GM23338 (cell line): ENCODE measurements at regions not wholly inside any gene's neighbourhood (a gene's known extent, or its start where the extent isn't known, plus 50 kb on each side); places are given as distances from the start of the nearest gene placed in this dataset.

Experiments
- ATAC-seq: fragments of 200-7000 bp; cut with Tn5 transposase; 3 replicates; pipeline ENCODE4 v1.9.1; 2020
- DNase-seq: peaks from one replicate; pipeline ENCODE4 v3.0.0-alpha.2; 2015; ENCODE audit warnings: low spot score
- H2AFZ ChIP-seq: fragments of 200-600 bp; sonication (generic); 2 replicates; pipeline ENCODE4 v1.8.0; 2016; ENCODE audit warnings: antibody characterized with exemption, mild to moderate bottlenecking, moderate library complexity
- H3F3A ChIP-seq: fragments of 200-600 bp; sonication (generic); replicated peaks from 2 replicates; pipeline ENCODE4 v1.8.0; 2017; ENCODE audit warnings: antibody characterized with exemption, mixed run types, low read depth
- H3K27ac ChIP-seq: fragments of 200-600 bp; sonication (generic); 2 replicates; pipeline ENCODE4 v1.6.1; 2016; ENCODE audit warnings: low read depth
- H3K27me3 ChIP-seq: fragments of 200-600 bp; sonication (generic); 2 replicates; pipeline ENCODE4 v1.8.0; 2016; ENCODE audit warnings: mild to moderate bottlenecking, mixed run types, moderate library complexity; ENCODE audit not compliant: insufficient read depth
- H3K36me3 ChIP-seq: fragments of 200-600 bp; sonication (generic); 2 replicates; pipeline ENCODE4 v1.8.0; 2016; ENCODE audit warnings: mild to moderate bottlenecking; ENCODE audit not compliant: insufficient read depth
- H3K4me1 ChIP-seq: fragments of 200-600 bp; sonication (generic); 2 replicates; pipeline ENCODE4 v1.8.0; 2016; ENCODE audit warnings: mild to moderate bottlenecking, moderate library complexity; ENCODE audit not compliant: insufficient read depth
- H3K4me2 ChIP-seq: fragments of 200-600 bp; sonication (generic); 2 replicates; pipeline ENCODE4 v1.7.1; 2017; ENCODE audit warnings: mixed run types
- H3K4me3 ChIP-seq: fragments of 200-600 bp; sonication (generic); 2 replicates; pipeline ENCODE4 v1.6.1; 2016; ENCODE audit warnings: mixed run types
- H3K79me2 ChIP-seq: fragments of 200-600 bp; sonication (generic); replicated peaks from 2 replicates; pipeline ENCODE4 v1.8.0; 2017; ENCODE audit warnings: mild to moderate bottlenecking; ENCODE audit not compliant: insufficient read depth
- H3K9me2 ChIP-seq: fragments of 200-600 bp; sonication (generic); 2 replicates; pipeline ENCODE4 v1.8.0; 2017; ENCODE audit not compliant: insufficient read depth
- H4K20me1 ChIP-seq: fragments of 200-600 bp; sonication (generic); replicated peaks from 2 replicates; pipeline ENCODE4 v1.8.0; 2017; ENCODE audit warnings: mild to moderate bottlenecking; ENCODE audit not compliant: insufficient read depth
- H3K27ac Mint-ChIP-seq: 2 replicates; pipeline ENCODE4 v1.8.0; 2020; ENCODE audit warnings: inconsistent platforms, mild to moderate bottlenecking, moderate library complexity, mixed read lengths
- H3K27me3 Mint-ChIP-seq: 3 replicates; pipeline ENCODE4 v1.8.0; 2022; ENCODE audit warnings: low read depth, mild to moderate bottlenecking, moderate library complexity, mixed read lengths, inconsistent platforms; ENCODE audit not compliant: insufficient read depth, poor library complexity
- H3K36me3 Mint-ChIP-seq: 3 replicates; pipeline ENCODE4 v1.8.0; 2021; ENCODE audit warnings: low read depth, mild to moderate bottlenecking, inconsistent platforms, moderate library complexity, mixed read lengths
- H3K4me1 Mint-ChIP-seq: 3 replicates; pipeline ENCODE4 v1.8.0; 2020; ENCODE audit warnings: mild to moderate bottlenecking, inconsistent platforms, mixed read lengths
- H3K4me3 Mint-ChIP-seq: 3 replicates; pipeline ENCODE4 v1.8.0; 2021; ENCODE audit warnings: moderate library complexity, mild to moderate bottlenecking, inconsistent platforms, mixed read lengths
- H3K9me3 Mint-ChIP-seq: 3 replicates; pipeline ENCODE4 v1.8.0; 2020; ENCODE audit warnings: moderate library complexity, mild to moderate bottlenecking, inconsistent platforms, mixed read lengths
- CREB1 ChIP-seq: fragments of 250-450 bp; sonication (Bioruptor Pico); IDR thresholded peaks from 2 replicates; pipeline ENCODE4 v1.5.0; 2020; ENCODE audit warnings: low read depth, mild to moderate bottlenecking, moderate library complexity
- EZH2phosphoT487 ChIP-seq: fragments of 200-600 bp; sonication (generic); IDR thresholded peaks from one replicate; pipeline ENCODE4 v1.8.1; 2018; ENCODE audit warnings: antibody characterized with exemption; ENCODE audit not compliant: unreplicated experiment
- JUNB ChIP-seq: IDR thresholded peaks from one replicate; pipeline ENCODE4 v1.6.1; 2016; ENCODE audit warnings: antibody characterized with exemption; ENCODE audit not compliant: unreplicated experiment
- NANOG ChIP-seq: IDR thresholded peaks from 2 replicates; pipeline ENCODE4 v1.6.1; 2016; ENCODE audit warnings: antibody characterized with exemption, borderline replicate concordance
- ZNF114 ChIP-seq: fragments of 250-450 bp; sonication (Bioruptor Pico); IDR thresholded peaks from 2 replicates; pipeline ENCODE4 v1.5.0; 2020; ENCODE audit warnings: mild to moderate bottlenecking, moderate library complexity
- ZNF331 ChIP-seq: fragments of 250-450 bp; sonication (Bioruptor Pico); IDR thresholded peaks from 2 replicates; pipeline ENCODE4 v1.5.0; 2020; ENCODE audit warnings: low read depth, mild to moderate bottlenecking, moderate library complexity
- TF ChIP-seq, protein P1 (sequence below): IDR thresholded peaks from one replicate; pipeline ENCODE4 v1.6.1; 2018; ENCODE audit warnings: antibody characterized with exemption; ENCODE audit not compliant: unreplicated experiment
- TF ChIP-seq, protein P2 (sequence below), 2 experiments: fragments of 200-600 bp in 1 of 2; sonication (generic) in 1 of 2; conservative IDR thresholded peaks; 2 replicates each; pipeline versions ENCODE4 v1.5.1 to v1.6.1; 2016 to 2017; ENCODE audit warnings: antibody characterized with exemption in 2 of 2, low read depth in 2 of 2, mild to moderate bottlenecking in 2 of 2, moderate library complexity in 1 of 2

DNA sequence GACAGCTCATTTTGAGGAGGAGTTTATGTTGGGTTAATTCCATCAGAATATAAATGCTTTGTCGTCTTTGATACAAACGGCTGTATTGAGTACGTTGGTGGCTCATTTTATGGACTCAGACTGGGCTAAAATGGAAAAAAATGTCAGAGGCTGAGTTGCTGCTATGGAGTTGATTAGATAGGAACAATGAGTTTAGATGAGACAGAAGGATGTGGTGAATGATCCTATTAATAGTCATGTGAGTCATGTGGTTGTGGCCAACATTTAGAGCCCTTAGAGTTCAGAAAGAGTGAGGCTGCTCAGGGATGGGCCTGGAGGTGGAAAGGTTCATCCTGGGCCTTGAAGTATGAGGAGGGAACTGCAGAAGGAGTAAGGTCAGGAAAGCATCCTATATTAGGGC lies 434.2 kb downstream of the MEIS1 start (continued):
- TF ChIP-seq, protein P1, sequence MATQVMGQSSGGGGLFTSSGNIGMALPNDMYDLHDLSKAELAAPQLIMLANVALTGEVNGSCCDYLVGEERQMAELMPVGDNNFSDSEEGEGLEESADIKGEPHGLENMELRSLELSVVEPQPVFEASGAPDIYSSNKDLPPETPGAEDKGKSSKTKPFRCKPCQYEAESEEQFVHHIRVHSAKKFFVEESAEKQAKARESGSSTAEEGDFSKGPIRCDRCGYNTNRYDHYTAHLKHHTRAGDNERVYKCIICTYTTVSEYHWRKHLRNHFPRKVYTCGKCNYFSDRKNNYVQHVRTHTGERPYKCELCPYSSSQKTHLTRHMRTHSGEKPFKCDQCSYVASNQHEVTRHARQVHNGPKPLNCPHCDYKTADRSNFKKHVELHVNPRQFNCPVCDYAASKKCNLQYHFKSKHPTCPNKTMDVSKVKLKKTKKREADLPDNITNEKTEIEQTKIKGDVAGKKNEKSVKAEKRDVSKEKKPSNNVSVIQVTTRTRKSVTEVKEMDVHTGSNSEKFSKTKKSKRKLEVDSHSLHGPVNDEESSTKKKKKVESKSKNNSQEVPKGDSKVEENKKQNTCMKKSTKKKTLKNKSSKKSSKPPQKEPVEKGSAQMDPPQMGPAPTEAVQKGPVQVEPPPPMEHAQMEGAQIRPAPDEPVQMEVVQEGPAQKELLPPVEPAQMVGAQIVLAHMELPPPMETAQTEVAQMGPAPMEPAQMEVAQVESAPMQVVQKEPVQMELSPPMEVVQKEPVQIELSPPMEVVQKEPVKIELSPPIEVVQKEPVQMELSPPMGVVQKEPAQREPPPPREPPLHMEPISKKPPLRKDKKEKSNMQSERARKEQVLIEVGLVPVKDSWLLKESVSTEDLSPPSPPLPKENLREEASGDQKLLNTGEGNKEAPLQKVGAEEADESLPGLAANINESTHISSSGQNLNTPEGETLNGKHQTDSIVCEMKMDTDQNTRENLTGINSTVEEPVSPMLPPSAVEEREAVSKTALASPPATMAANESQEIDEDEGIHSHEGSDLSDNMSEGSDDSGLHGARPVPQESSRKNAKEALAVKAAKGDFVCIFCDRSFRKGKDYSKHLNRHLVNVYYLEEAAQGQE, result no peak
- TF ChIP-seq, protein P2, sequence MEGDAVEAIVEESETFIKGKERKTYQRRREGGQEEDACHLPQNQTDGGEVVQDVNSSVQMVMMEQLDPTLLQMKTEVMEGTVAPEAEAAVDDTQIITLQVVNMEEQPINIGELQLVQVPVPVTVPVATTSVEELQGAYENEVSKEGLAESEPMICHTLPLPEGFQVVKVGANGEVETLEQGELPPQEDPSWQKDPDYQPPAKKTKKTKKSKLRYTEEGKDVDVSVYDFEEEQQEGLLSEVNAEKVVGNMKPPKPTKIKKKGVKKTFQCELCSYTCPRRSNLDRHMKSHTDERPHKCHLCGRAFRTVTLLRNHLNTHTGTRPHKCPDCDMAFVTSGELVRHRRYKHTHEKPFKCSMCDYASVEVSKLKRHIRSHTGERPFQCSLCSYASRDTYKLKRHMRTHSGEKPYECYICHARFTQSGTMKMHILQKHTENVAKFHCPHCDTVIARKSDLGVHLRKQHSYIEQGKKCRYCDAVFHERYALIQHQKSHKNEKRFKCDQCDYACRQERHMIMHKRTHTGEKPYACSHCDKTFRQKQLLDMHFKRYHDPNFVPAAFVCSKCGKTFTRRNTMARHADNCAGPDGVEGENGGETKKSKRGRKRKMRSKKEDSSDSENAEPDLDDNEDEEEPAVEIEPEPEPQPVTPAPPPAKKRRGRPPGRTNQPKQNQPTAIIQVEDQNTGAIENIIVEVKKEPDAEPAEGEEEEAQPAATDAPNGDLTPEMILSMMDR (conservative IDR thresholded peaks at IDR 0.05; ENCODE audit: low read depth in 2 of 2), result no peak

DNA sequence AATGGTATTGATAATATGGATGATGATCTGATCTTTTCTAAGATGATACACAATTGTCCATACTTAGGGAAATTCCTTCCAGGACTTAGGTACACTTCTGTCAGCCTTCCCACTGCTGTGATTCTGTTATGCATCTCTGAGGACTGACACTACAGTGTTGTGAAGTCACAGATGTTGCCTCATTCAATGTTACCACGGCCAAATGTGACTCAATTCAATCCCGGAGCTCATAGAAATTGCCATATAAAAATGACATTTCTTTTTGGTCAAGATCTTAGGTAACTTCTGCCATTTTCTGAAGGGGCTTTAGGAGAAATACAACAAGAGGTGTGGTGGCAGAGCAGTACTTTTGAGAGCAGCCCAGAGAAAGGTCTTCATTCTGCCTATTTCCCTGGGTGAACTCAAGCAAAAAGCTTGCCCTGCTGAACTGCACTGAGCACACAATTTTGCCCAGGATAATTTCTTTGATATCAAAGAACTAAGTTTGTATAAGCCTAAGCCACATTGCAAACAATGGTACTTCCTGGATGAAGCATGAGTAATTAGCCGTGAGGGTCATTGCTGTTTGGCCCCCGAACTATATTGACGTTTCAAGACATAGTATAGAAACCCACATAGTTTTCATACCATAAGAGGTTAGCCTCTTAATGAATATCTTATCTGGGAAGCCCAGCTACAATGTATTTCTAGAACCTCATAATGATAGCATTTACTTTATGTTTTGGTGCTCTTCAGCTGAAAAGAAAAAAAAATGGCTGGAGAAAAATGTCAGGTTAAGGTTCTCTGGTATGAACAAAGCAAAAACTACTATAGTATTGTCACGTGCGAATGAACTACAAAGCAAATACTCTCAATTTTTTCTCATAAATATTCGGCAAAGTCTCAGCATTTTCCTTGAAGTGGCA lies 437.4 kb downstream of the MEIS1 start:
- no peaks in the 10 kb centered on the region for H3K36me3 ChIP-seq
- Mint-ChIP-seq H3K4me1 (no peaks in the 10 kb centered on the region), H3K36me3 (no peaks in the 10 kb centered on the region), H3K9me3 (no peaks in the 10 kb centered on the region), H3K27ac (no peak overlapping the region), H3K4me3 (no peak overlapping the region), H3K27me3 (no peaks in the 10 kb centered on the region)
- no peaks in the 10 kb centered on the region for H4K20me1 ChIP-seq
- DNase-seq, result no peak
- H3K27me3 ChIP-seq, result no peaks in the 10 kb centered on the region
- TF ChIP-seq EZH2phosphoT487, result no peak
- no peaks in the 10 kb centered on the region for H3F3A ChIP-seq
- no peak overlapping the region for H3K4me3 ChIP-seq
- no peak overlapping the region for H3K4me2 ChIP-seq
- H3K4me1 ChIP-seq, result no peaks in the 10 kb centered on the region
- H3K9me2 ChIP-seq, result no peaks in the 10 kb centered on the region
- no peak for ATAC-seq
- no peak overlapping the region for H3K27ac ChIP-seq
- H2AFZ ChIP-seq, result 0 out of 2 replicates have a peak overlapping the region, but pooled peaks have one; percentile 19
- H3K79me2 ChIP-seq, result no peaks in the 10 kb centered on the region

DNA sequence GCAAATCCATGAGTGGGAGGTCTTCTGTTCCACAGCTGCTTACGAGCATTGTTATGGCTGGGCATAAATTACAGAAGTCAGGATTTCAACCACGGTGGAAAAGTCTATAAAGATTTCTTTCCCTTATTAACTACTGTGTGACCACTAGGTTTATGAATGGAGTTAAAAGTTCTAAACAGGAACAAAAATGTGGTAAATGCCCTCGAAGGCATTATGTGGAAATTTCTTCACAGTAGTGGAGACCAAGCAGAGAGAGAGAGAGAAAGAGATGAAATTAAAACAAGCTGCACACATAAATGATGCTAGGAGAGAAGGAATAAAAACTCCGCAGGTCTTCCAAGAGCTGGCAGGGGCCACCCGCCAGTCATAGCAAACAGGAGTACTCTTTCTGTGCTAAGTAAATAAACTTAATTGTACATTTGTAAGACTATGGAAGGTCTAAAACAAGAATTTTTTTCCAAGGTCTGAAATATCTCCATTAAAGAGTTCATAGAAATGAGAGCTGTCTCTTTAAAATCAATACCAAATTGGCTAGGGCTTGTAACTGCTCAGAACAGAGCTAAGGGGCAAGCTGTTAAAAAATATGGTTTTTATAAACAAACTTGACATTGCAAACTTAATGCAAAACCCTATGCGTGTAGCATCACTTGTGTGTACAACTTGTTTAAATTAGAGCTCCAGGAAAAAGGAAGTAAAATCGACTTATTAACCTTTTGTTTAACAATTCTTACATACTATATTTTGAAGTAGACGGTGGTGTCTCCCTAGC lies 438.2 kb downstream of the MEIS1 start:
- Histone ChIP-seq H3K4me2 (no peak overlapping the region), H3K27ac (no peak overlapping the region), H3K79me2 (no peaks in the 10 kb centered on the region), H3K9me2 (no peaks in the 10 kb centered on the region), H2AFZ (no peak overlapping the region), H3K27me3 (no peaks in the 10 kb centered on the region), H3K4me3 (no peak overlapping the region), H3K4me1 (no peaks in the 10 kb centered on the region), H4K20me1 (no peaks in the 10 kb centered on the region), H3F3A (no peaks in the 10 kb centered on the region), H3K36me3 (no peaks in the 10 kb centered on the region)
- H3K4me1 Mint-ChIP-seq, result no peaks in the 10 kb centered on the region
- no peaks in the 10 kb centered on the region for H3K36me3 Mint-ChIP-seq
- DNase-seq, result no peak
- no peak overlapping the region for H3K4me3 Mint-ChIP-seq
- no peaks in the 10 kb centered on the region for H3K9me3 Mint-ChIP-seq
- no peaks in the 10 kb centered on the region for H3K27me3 Mint-ChIP-seq
- H3K27ac Mint-ChIP-seq, result no peak overlapping the region
- no peak for ATAC-seq
- no peak for TF ChIP-seq CREB1 (CRISPR knock-in tag)
- TF ChIP-seq JUNB, result no peak
- TF ChIP-seq ZNF114 (CRISPR knock-in tag), result no peak
- TF ChIP-seq ZNF331 (CRISPR knock-in tag), result no peak
- TF ChIP-seq NANOG, result no peak
